ENCODE measurements at regions not wholly inside any gene's neighbourhood (a gene's known extent, or its start where the extent isn't known, plus 50 kb on each side); places are given as distances from the start of the nearest gene placed in this dataset.
"Not testable (repeated sequence)": the region's sequence is repeated elsewhere in the genome, so short reads cannot be mapped to it uniquely, and the experiment has no call there.

- DNase-seq (ENCODE audit: low read depth): no peak
Observed at GRCh38 chr2:21782866-21783265, 659.1 kb downstream of the TDRD15 start.

- no peak for DNase-seq (ENCODE audit: low read depth)
Observed at GRCh38 chr2:21787941-21788340, 664.2 kb downstream of the TDRD15 start.

GRCh38 chr2:21790311-21790710 is 666.5 kb downstream of the TDRD15 start:
- DNase-seq (ENCODE audit: low read depth): not testable (repeated sequence)

- DNase-seq (ENCODE audit: low read depth): no peak
Observed at GRCh38 chr2:21792571-21792970, 668.8 kb downstream of the TDRD15 start.

- no peak for DNase-seq (ENCODE audit: low read depth)
Observed at GRCh38 chr2:21793461-21793860, 669.7 kb downstream of the TDRD15 start.

- no peak for DNase-seq (ENCODE audit: low read depth)
Observed at GRCh38 chr2:21794611-21795010, 670.8 kb downstream of the TDRD15 start.

GRCh38 chr2:21800356-21800755 is 676.6 kb downstream of the TDRD15 start:
- no peak for DNase-seq (ENCODE audit: low read depth)

- no peak for DNase-seq (ENCODE audit: low read depth)
Observed at GRCh38 chr2:21803550-21803949, 679.8 kb downstream of the TDRD15 start.

GRCh38 chr2:21804151-21804550 is 680.4 kb downstream of the TDRD15 start:
- no peak for DNase-seq (ENCODE audit: low read depth)

GRCh38 chr2:21811541-21811940 is 687.8 kb downstream of the TDRD15 start:
- no peak for DNase-seq (ENCODE audit: low read depth)

GRCh38 chr2:21812766-21813165 is 689.0 kb downstream of the TDRD15 start:
- no peak for DNase-seq (ENCODE audit: low read depth)

- no peak for DNase-seq (ENCODE audit: low read depth)
Observed at GRCh38 chr2:21814588-21815149, 690.9 kb downstream of the TDRD15 start.

GRCh38 chr2:21818212-21818795 is 694.5 kb downstream of the TDRD15 start:
- no peak for DNase-seq (ENCODE audit: low read depth)

GRCh38 chr2:21819454-21819853 is 695.7 kb downstream of the TDRD15 start:
- peak; percentile 36 for DNase-seq (ENCODE audit: low read depth)

GRCh38 chr2:21820271-21820670 is 696.5 kb downstream of the TDRD15 start:
- no peak for DNase-seq (ENCODE audit: low read depth)

- no peak for DNase-seq (ENCODE audit: low read depth)
Observed at GRCh38 chr2:21821672-21822227, 698.0 kb downstream of the TDRD15 start.

GRCh38 chr2:21822505-21822904 is 698.7 kb downstream of the TDRD15 start:
- no peak for DNase-seq (ENCODE audit: low read depth)

- DNase-seq (ENCODE audit: low read depth): no peak
Observed at GRCh38 chr2:21833767-21834166, 710.0 kb downstream of the TDRD15 start.

GRCh38 chr2:21836261-21836660 is 712.5 kb downstream of the TDRD15 start:
- no peak for DNase-seq (ENCODE audit: low read depth)

- peak; percentile 10 for DNase-seq (ENCODE audit: low read depth)
Observed at GRCh38 chr2:21836719-21837118, 713.0 kb downstream of the TDRD15 start.

GRCh38 chr2:21837168-21837960 is 713.6 kb downstream of the TDRD15 start:
- peak; percentile 57 for DNase-seq (ENCODE audit: low read depth)

GRCh38 chr2:21841341-21841740 is 717.6 kb downstream of the TDRD15 start:
- no peak for DNase-seq (ENCODE audit: low read depth)

GRCh38 chr2:21850367-21850766 is 726.6 kb downstream of the TDRD15 start:
- not testable (repeated sequence) for DNase-seq (ENCODE audit: low read depth)

All from non-pigmented ciliary epithelial cell (primary cell).